ENCODE measurements at regions not wholly inside any gene's neighbourhood (a gene's known extent, or its start where the extent isn't known, plus 50 kb on each side); places are given as distances from the start of the nearest gene placed in this dataset.

- Histone ChIP-seq H4K8ac (replicated peaks; ENCODE audit: insufficient read length, low read depth, low read length) (no peak overlapping the region), H2BK15ac (ENCODE audit: low read depth, low read length) (no peak overlapping the region), H3K14ac (ENCODE audit: insufficient read depth, low read length) (no peak overlapping the region), H3K4me2 (ENCODE audit: insufficient read depth, insufficient read length, low read length) (peak overlapping the region; percentile 16), H3K23ac (ENCODE audit: insufficient read length, low read depth, low read length) (no peak overlapping the region), H3K27me3 (ENCODE audit: insufficient read depth, low read length) (no peaks in the 10 kb centered on the region; the same call in 1 of the 2 replicates), H3T11ph (ENCODE audit: low read length) (no peak overlapping the region), H2AFZ (ENCODE audit: low read length) (no peak overlapping the region), H3K9ac (ENCODE audit: extremely low read depth, insufficient read length, low read length) (no peak overlapping the region), H3K79me1 (ENCODE audit: insufficient read depth, low read depth, low read length, poor library complexity, severe bottlenecking) (no peaks in the 10 kb centered on the region), H3K27ac (ENCODE audit: insufficient read length, low read depth, low read length) (peak overlapping the region; percentile 44), H3K9me3 (ENCODE audit: control insufficient read depth, low read depth, low read length) (no peaks in the 10 kb centered on the region), H2BK12ac (ENCODE audit: insufficient read length, low read depth, low read length) (no peak overlapping the region), H3K4ac (ENCODE audit: low read depth, low read length) (no peak overlapping the region), H3K56ac (ENCODE audit: insufficient read length, low read depth, low read length) (no peak overlapping the region), H4K91ac (ENCODE audit: insufficient read length, low read depth, low read length) (no peak overlapping the region), H2BK5ac (ENCODE audit: insufficient read length, low read length) (no peak overlapping the region), H3K18ac (ENCODE audit: insufficient read length, low read depth, low read length) (no peak overlapping the region), H2AK5ac (ENCODE audit: insufficient read length, low read length) (no peak overlapping the region), H3K79me2 (ENCODE audit: insufficient read depth, low read length) (no peaks in the 10 kb centered on the region), H3K4me1 (ENCODE audit: insufficient read depth, low read length) (peaks cover 4% of the 10 kb centered on the region; the same call in 1 of the 2 replicates), H4K20me1 (ENCODE audit: control insufficient read depth, insufficient read depth, insufficient read length) (no peaks in the 10 kb centered on the region), H3K23me2 (ENCODE audit: insufficient read length, low read depth, low read length, poor library complexity, severe bottlenecking) (no peaks in the 10 kb centered on the region), H4K5ac (ENCODE audit: insufficient read length, low read depth, low read length) (no peak overlapping the region), H2BK20ac (ENCODE audit: low read depth, low read length, poor library complexity, severe bottlenecking) (no peak overlapping the region), H2BK120ac (ENCODE audit: low read depth, low read length, poor library complexity, severe bottlenecking) (no peak overlapping the region)
- H3K9me3 Mint-ChIP-seq, result peaks cover 3 to 7% of the 10 kb centered on the region in 2 experiments; a peak in 2 of 5 replicates
- peaks cover 24 to 29% of the 10 kb centered on the region in 2 experiments for H3K4me1 Mint-ChIP-seq
- TF ChIP-seq, protein P1, sequence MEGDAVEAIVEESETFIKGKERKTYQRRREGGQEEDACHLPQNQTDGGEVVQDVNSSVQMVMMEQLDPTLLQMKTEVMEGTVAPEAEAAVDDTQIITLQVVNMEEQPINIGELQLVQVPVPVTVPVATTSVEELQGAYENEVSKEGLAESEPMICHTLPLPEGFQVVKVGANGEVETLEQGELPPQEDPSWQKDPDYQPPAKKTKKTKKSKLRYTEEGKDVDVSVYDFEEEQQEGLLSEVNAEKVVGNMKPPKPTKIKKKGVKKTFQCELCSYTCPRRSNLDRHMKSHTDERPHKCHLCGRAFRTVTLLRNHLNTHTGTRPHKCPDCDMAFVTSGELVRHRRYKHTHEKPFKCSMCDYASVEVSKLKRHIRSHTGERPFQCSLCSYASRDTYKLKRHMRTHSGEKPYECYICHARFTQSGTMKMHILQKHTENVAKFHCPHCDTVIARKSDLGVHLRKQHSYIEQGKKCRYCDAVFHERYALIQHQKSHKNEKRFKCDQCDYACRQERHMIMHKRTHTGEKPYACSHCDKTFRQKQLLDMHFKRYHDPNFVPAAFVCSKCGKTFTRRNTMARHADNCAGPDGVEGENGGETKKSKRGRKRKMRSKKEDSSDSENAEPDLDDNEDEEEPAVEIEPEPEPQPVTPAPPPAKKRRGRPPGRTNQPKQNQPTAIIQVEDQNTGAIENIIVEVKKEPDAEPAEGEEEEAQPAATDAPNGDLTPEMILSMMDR (conservative IDR thresholded peaks at IDR 0.05), result no peak
- peaks cover 3 to 6% (median 5%) of the 10 kb centered on the region in 3 experiments; a peak in 3 of 7 replicates for H3K36me3 Mint-ChIP-seq (ENCODE audit: insufficient read depth in 1 of 3, low read depth in 3 of 3)
- H3K4me3 Mint-ChIP-seq, result peak overlapping the region in 1 of 2 experiments; percentile 38; a peak in 1 of 5 replicates
- peak overlapping the region in 2 of 3 experiments; percentile 30 to 94; a peak in 3 of 7 replicates for H3K27ac Mint-ChIP-seq
- no CpG with 5 or more reads among the region's 3 CpGs for WGBS (ENCODE audit: extremely low coverage, insufficient read length, low lambda C conversion rate)
- DNase-seq, result peak; percentile 62
- H3K27me3 Mint-ChIP-seq (ENCODE audit: low read depth), result peaks cover 82% of the 10 kb centered on the region
Observed at GRCh38 chr18:30763902-30764350, 278.6 kb downstream of the DSC3 start.
